ENCODE measurements at regions not wholly inside any gene's neighbourhood (a gene's known extent, or its start where the extent isn't known, plus 50 kb on each side); places are given as distances from the start of the nearest gene placed in this dataset.
"Not testable (repeated sequence)": the region's sequence is repeated elsewhere in the genome, so short reads cannot be mapped to it uniquely, and the experiment has no call there.

DNA sequence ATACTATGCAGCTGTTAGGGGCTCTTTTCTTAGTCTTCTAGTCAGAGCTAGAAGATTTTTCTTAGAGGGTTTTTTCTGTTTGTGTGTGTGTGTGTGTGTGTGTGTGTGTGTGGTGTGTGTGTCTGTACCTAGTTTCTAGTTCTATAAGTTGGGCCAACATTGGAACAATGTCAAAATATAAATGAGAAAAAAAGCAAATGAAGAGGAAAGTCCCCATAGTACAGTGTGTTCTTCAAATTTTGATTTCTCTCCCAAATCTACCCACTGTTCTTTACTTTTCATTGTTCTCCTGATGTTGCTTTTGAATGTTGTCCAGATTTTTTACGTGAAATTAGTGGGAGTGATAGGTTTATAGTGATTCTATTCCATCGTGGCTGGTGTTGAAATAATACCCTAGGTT is 2153.4 kb upstream of the RAG2 start:
- H3K4me1 ChIP-seq (ENCODE audit: control insufficient read depth, insufficient read depth, low read length), result no peaks in the 10 kb centered on the region
- H3K36me3 ChIP-seq (ENCODE audit: control insufficient read depth, insufficient read depth, low read length), result no peaks in the 10 kb centered on the region
- H3K4me3 ChIP-seq (ENCODE audit: low read depth in 2 of 2, low read length in 2 of 2), result no peak overlapping the region
- intact Hi-C loops (cut with micrococcal nuclease; ENCODE audit: unreplicated experiment), result no loop called here
- CTCF ChIA-PET, result no interaction called here
- H3K27ac ChIP-seq (ENCODE audit: low read length), result no peak overlapping the region
- in situ Hi-C loops (cut with HindIII; ENCODE audit: low pct_unique_long_range_greater_than_20kb, low sequenced_read_pairs), result no loop called here
- ATAC-seq, result no peak
- H3K9me3 ChIP-seq (ENCODE audit: control insufficient read depth, insufficient read depth, low read depth, low read length), result no peaks in the 10 kb centered on the region
- no peaks in the 10 kb centered on the region for H3K27me3 ChIP-seq (ENCODE audit: control insufficient read depth, insufficient read depth, low read length)
- BruUV-seq (replicated peaks), result no TSS peak
- DNase-seq (ENCODE audit: low read depth, low spot score), result no peak
- POLR2A ChIA-PET, result no interaction called here
- TF ChIP-seq SIN3A (IDR thresholded peaks at IDR 0.05; ENCODE audit: borderline replicate concordance, insufficient read depth, low read depth, low read length) (no peak), CTCF (IDR thresholded peaks at IDR 0.05) (no peak), POLR2AphosphoS5 (IDR thresholded peaks at IDR 0.05; ENCODE audit: low read depth, low read length) (no peak), TCF7L2 (IDR thresholded peaks at IDR 0.05; ENCODE audit: low read depth, low read length) (no peak)
- TF ChIP-seq, protein P1, sequence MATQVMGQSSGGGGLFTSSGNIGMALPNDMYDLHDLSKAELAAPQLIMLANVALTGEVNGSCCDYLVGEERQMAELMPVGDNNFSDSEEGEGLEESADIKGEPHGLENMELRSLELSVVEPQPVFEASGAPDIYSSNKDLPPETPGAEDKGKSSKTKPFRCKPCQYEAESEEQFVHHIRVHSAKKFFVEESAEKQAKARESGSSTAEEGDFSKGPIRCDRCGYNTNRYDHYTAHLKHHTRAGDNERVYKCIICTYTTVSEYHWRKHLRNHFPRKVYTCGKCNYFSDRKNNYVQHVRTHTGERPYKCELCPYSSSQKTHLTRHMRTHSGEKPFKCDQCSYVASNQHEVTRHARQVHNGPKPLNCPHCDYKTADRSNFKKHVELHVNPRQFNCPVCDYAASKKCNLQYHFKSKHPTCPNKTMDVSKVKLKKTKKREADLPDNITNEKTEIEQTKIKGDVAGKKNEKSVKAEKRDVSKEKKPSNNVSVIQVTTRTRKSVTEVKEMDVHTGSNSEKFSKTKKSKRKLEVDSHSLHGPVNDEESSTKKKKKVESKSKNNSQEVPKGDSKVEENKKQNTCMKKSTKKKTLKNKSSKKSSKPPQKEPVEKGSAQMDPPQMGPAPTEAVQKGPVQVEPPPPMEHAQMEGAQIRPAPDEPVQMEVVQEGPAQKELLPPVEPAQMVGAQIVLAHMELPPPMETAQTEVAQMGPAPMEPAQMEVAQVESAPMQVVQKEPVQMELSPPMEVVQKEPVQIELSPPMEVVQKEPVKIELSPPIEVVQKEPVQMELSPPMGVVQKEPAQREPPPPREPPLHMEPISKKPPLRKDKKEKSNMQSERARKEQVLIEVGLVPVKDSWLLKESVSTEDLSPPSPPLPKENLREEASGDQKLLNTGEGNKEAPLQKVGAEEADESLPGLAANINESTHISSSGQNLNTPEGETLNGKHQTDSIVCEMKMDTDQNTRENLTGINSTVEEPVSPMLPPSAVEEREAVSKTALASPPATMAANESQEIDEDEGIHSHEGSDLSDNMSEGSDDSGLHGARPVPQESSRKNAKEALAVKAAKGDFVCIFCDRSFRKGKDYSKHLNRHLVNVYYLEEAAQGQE (IDR thresholded peaks at IDR 0.05; ENCODE audit: insufficient read depth in 1 of 2, low read depth in 2 of 2, low read length in 1 of 2), result no peak

- intact Hi-C loops (cut with micrococcal nuclease; ENCODE audit: unreplicated experiment); H3K4me3 ChIP-seq (ENCODE audit: low read depth in 2 of 2, low read length in 2 of 2); H3K4me1 ChIP-seq (ENCODE audit: control insufficient read depth, insufficient read depth, low read length); H3K27ac ChIP-seq (ENCODE audit: low read length); in situ Hi-C loops (cut with HindIII; ENCODE audit: low pct_unique_long_range_greater_than_20kb, low sequenced_read_pairs); CTCF ChIA-PET; ATAC-seq; H3K9me3 ChIP-seq (ENCODE audit: control insufficient read depth, insufficient read depth, low read depth, low read length); DNase-seq (ENCODE audit: low read depth, low spot score); POLR2A ChIA-PET; H3K36me3 ChIP-seq (ENCODE audit: control insufficient read depth, insufficient read depth, low read length); BruUV-seq (replicated peaks); H3K27me3 ChIP-seq (ENCODE audit: control insufficient read depth, insufficient read depth, low read length): not testable (repeated sequence)
Observed at GRCh38 chr11:38746516-38746915, 2148.5 kb upstream of the RAG2 start.

DNA sequence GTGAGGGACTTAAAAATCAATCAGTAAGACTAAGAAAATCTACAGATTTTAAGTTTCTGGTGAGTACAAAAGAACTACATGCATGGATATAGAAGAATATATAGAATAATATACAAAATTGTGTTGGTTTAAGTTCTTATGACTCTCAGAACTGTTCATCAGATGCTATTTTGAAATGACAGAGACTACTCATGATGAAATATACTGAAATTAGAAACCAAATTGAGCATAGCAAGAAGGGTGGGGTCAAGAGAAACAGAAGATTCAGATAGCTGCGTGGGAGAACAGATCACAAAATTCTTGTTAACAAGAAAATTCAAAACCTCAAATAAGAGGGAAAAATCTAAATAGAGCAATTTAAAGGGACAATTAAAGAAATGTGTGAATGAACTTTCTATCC is 2125.3 kb upstream of the RAG2 start:
- no peak for ATAC-seq
- intact Hi-C loops (cut with micrococcal nuclease; ENCODE audit: unreplicated experiment) (no loop called here), in situ Hi-C loops (cut with HindIII; ENCODE audit: low pct_unique_long_range_greater_than_20kb, low sequenced_read_pairs) (no loop called here)
- no peak overlapping the region for H3K27ac ChIP-seq (ENCODE audit: low read length)
- H3K4me3 ChIP-seq (ENCODE audit: low read depth in 2 of 2, low read length in 2 of 2), result no peak overlapping the region
- POLR2A ChIA-PET, result no interaction called here
- TF ChIP-seq, protein P1 (IDR thresholded peaks at IDR 0.05; ENCODE audit: insufficient read depth in 1 of 2, low read depth in 2 of 2, low read length in 1 of 2), result no peak
- TF ChIP-seq CTCF (IDR thresholded peaks at IDR 0.05) (no peak), TCF7L2 (IDR thresholded peaks at IDR 0.05; ENCODE audit: low read depth, low read length) (no peak), POLR2AphosphoS5 (IDR thresholded peaks at IDR 0.05; ENCODE audit: low read depth, low read length) (no peak)
- BruUV-seq (replicated peaks), result no TSS peak
- no peaks in the 10 kb centered on the region for H3K36me3 ChIP-seq (ENCODE audit: control insufficient read depth, insufficient read depth, low read length)
- H3K27me3 ChIP-seq (ENCODE audit: control insufficient read depth, insufficient read depth, low read length), result no peaks in the 10 kb centered on the region
- CTCF ChIA-PET, result no interaction called here
- no peaks in the 10 kb centered on the region for H3K4me1 ChIP-seq (ENCODE audit: control insufficient read depth, insufficient read depth, low read length)
- DNase-seq (ENCODE audit: low read depth, low spot score), result no peak
- no peaks in the 10 kb centered on the region for H3K9me3 ChIP-seq (ENCODE audit: control insufficient read depth, insufficient read depth, low read depth, low read length)

Data from Panc1 (cell line).